Stimulated activated naive CD8-positive, alpha-beta T cell treated with anti-CD3 and anti-CD28 coated beads, Interleukin-15, amount 100 ng/mL, for 72 hours (primary cell): ENCODE measurements at regions not wholly inside any gene's neighbourhood (a gene's known extent, or its start where the extent isn't known, plus 50 kb on each side); places are given as distances from the start of the nearest gene placed in this dataset.
"Not testable (repeated sequence)": the region's sequence is repeated elsewhere in the genome, so short reads cannot be mapped to it uniquely, and the experiment has no call there.

Source experiments
- ATAC-seq: fragments of 150-1000 bp; cut with Tn5 transposase; 2 replicates; pipeline ENCODE4 v1.10.0; 2021; ENCODE audit warnings: mild to moderate bottlenecking, moderate library complexity
- DNase-seq, 2 donors: peaks; one replicate each; pipeline ENCODE4 v3.0.0; 2021 to 2022
- H3K27ac Mint-ChIP-seq, 2 donors: one replicate each; pipeline ENCODE4 v1.8.0; 2022; ENCODE audit warnings: mild to moderate bottlenecking in 2 of 2, mixed read lengths in 2 of 2, moderate library complexity in 2 of 2
- H3K27me3 Mint-ChIP-seq: one replicate; pipeline ENCODE4 v1.8.0; 2022; ENCODE audit warnings: mixed read lengths
- H3K4me1 Mint-ChIP-seq: one replicate; pipeline ENCODE4 v1.8.0; 2022; ENCODE audit warnings: mild to moderate bottlenecking, mixed read lengths
- H3K4me3 Mint-ChIP-seq, 2 donors: one replicate each; pipeline ENCODE4 v1.8.0; 2022; ENCODE audit warnings: mild to moderate bottlenecking in 2 of 2, mixed read lengths in 2 of 2, moderate library complexity in 1 of 2
- H3K9me3 Mint-ChIP-seq, 2 donors: one replicate each; pipeline ENCODE4 v1.8.0; 2022; ENCODE audit warnings: mixed read lengths in 2 of 2

GRCh38 chr3:126292318-126293070 is 64.7 kb downstream of the KLF15 start:
- ATAC-seq = no peak
- H3K4me1 Mint-ChIP-seq = peaks cover 8% of the 10 kb centered on the region
- no peak overlapping the region for H3K27ac Mint-ChIP-seq
- no peaks in the 10 kb centered on the region for H3K9me3 Mint-ChIP-seq
- H3K27me3 Mint-ChIP-seq = peaks cover 49% of the 10 kb centered on the region
- no peak overlapping the region for H3K4me3 Mint-ChIP-seq
- no peak for DNase-seq

GRCh38 chr3:126291537-126291936 is 65.7 kb downstream of the KLF15 start:
- ATAC-seq = no peak
- H3K4me3 Mint-ChIP-seq = no peak overlapping the region
- H3K27ac Mint-ChIP-seq = no peak overlapping the region
- H3K9me3 Mint-ChIP-seq = no peaks in the 10 kb centered on the region
- DNase-seq = no peak
- peaks cover 56% of the 10 kb centered on the region for H3K27me3 Mint-ChIP-seq
- H3K4me1 Mint-ChIP-seq = peaks cover 12% of the 10 kb centered on the region

GRCh38 chr3:126291061-126291460 is 66.1 kb downstream of the KLF15 start:
- no peak for DNase-seq
- Mint-ChIP-seq H3K9me3 (no peaks in the 10 kb centered on the region), H3K27ac (peak overlapping the region in 1 of 2 donors; percentile 36), H3K4me1 (peaks cover 12% of the 10 kb centered on the region), H3K4me3 (no peak overlapping the region), H3K27me3 (peaks cover 61% of the 10 kb centered on the region)
- ATAC-seq = no peak

GRCh38 chr3:126290325-126290724 is 66.9 kb downstream of the KLF15 start:
- Mint-ChIP-seq H3K4me3 (no peak overlapping the region), H3K27ac (no peak overlapping the region), H3K27me3 (peaks cover 66% of the 10 kb centered on the region), H3K9me3 (no peaks in the 10 kb centered on the region), H3K4me1 (peaks cover 12% of the 10 kb centered on the region)
- ATAC-seq (no peak), DNase-seq (no peak)

- H3K4me3 Mint-ChIP-seq = no peak overlapping the region
- H3K27me3 Mint-ChIP-seq = peaks cover 66% of the 10 kb centered on the region
- peaks cover 12% of the 10 kb centered on the region for H3K4me1 Mint-ChIP-seq
- no peak overlapping the region for H3K27ac Mint-ChIP-seq
- H3K9me3 Mint-ChIP-seq = no peaks in the 10 kb centered on the region
- no peak for ATAC-seq
- no peak for DNase-seq
These were observed 68.1 kb downstream of the KLF15 start for GRCh38 chr3:126289096-126289495.

DNA sequence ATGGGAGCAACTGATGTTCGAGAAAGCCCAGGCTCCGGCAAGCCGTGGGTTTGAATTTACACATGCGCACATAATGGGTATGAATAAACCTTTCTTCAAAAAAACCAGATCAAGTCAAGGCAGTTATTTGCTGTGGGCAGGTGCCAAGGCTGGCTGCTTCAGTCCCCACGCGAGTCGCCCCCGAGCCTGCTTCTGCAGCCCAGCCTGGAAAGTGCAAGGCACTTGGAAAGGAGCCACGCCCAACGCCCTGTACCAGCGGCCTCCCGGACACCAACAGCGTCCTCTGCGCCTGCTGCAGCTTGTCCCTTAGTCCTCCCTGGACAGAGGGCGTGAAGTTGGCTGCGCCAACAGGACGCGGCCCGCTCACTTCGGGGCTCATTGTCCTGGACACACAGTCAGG is 68.9 kb downstream of the KLF15 start:
- ATAC-seq = no peak
- peaks cover 66% of the 10 kb centered on the region for H3K27me3 Mint-ChIP-seq
- H3K27ac Mint-ChIP-seq = no peak overlapping the region
- H3K4me1 Mint-ChIP-seq = peaks cover 12% of the 10 kb centered on the region
- DNase-seq = no peak
- no peak overlapping the region for H3K4me3 Mint-ChIP-seq
- no peaks in the 10 kb centered on the region for H3K9me3 Mint-ChIP-seq

GRCh38 chr3:126287536-126288241 is 69.5 kb downstream of the KLF15 start:
- ATAC-seq (no peak), DNase-seq (no peak)
- Mint-ChIP-seq H3K27me3 (peaks cover 70% of the 10 kb centered on the region), H3K9me3 (no peaks in the 10 kb centered on the region), H3K4me1 (peaks cover 12% of the 10 kb centered on the region), H3K27ac (no peak overlapping the region), H3K4me3 (peak overlapping the region; percentile 19 to 55)

DNA sequence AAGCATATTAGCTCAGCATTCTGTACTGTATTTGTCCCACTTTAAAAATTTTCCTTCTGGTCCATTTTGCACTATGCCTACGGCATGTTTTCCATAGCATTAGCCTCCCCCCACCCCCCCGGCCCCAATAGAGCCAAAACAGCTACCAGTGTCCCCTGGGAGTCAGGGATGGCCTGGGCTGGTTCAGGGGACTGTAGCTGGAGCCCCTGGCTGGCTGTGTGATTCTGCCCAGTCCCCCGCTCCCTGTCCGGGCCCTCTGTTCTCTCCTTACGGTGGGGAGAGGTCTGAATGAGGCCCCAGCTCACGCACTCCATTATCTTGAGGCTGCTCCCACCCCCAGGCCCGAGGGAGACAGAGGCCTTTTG is 70.1 kb downstream of the KLF15 start:
- no peak for DNase-seq
- no peak for ATAC-seq
- Mint-ChIP-seq H3K4me3 (peak overlapping the region in 1 of 2 donors; percentile 13), H3K27me3 (peaks cover 70% of the 10 kb centered on the region), H3K9me3 (no peaks in the 10 kb centered on the region), H3K4me1 (peaks cover 12% of the 10 kb centered on the region), H3K27ac (no peak overlapping the region)

GRCh38 chr3:126285369-126285768 is 71.8 kb downstream of the KLF15 start:
- Mint-ChIP-seq H3K27ac (no peak overlapping the region), H3K27me3 (peaks cover 62% of the 10 kb centered on the region), H3K4me1 (peaks cover 12% of the 10 kb centered on the region), H3K9me3 (no peaks in the 10 kb centered on the region), H3K4me3 (no peak overlapping the region)
- no peak for DNase-seq
- ATAC-seq = no peak

- H3K27me3 Mint-ChIP-seq = peaks cover 52% of the 10 kb centered on the region
- ATAC-seq = peak; percentile 61
- H3K4me3 Mint-ChIP-seq = no peak overlapping the region
- H3K9me3 Mint-ChIP-seq = no peaks in the 10 kb centered on the region
- peaks cover 12% of the 10 kb centered on the region for H3K4me1 Mint-ChIP-seq
- no peak for DNase-seq
- no peak overlapping the region for H3K27ac Mint-ChIP-seq
These were observed 72.8 kb downstream of the KLF15 start for GRCh38 chr3:126284258-126284904.

GRCh38 chr3:126283651-126284050 is 73.6 kb downstream of the KLF15 start:
- ATAC-seq, DNase-seq, H3K27ac Mint-ChIP-seq, H3K9me3 Mint-ChIP-seq, H3K4me3 Mint-ChIP-seq: not testable (repeated sequence)
- H3K27me3 Mint-ChIP-seq = peaks cover 49% of the 10 kb centered on the region
- H3K4me1 Mint-ChIP-seq = peaks cover 12% of the 10 kb centered on the region

GRCh38 chr3:126279853-126280252 is 77.4 kb downstream of the KLF15 start:
- H3K27ac Mint-ChIP-seq = no peak overlapping the region
- H3K9me3 Mint-ChIP-seq = no peaks in the 10 kb centered on the region
- H3K27me3 Mint-ChIP-seq = peaks cover 52% of the 10 kb centered on the region
- no peak for DNase-seq
- H3K4me3 Mint-ChIP-seq = no peak overlapping the region
- no peaks in the 10 kb centered on the region for H3K4me1 Mint-ChIP-seq
- ATAC-seq = no peak

DNA sequence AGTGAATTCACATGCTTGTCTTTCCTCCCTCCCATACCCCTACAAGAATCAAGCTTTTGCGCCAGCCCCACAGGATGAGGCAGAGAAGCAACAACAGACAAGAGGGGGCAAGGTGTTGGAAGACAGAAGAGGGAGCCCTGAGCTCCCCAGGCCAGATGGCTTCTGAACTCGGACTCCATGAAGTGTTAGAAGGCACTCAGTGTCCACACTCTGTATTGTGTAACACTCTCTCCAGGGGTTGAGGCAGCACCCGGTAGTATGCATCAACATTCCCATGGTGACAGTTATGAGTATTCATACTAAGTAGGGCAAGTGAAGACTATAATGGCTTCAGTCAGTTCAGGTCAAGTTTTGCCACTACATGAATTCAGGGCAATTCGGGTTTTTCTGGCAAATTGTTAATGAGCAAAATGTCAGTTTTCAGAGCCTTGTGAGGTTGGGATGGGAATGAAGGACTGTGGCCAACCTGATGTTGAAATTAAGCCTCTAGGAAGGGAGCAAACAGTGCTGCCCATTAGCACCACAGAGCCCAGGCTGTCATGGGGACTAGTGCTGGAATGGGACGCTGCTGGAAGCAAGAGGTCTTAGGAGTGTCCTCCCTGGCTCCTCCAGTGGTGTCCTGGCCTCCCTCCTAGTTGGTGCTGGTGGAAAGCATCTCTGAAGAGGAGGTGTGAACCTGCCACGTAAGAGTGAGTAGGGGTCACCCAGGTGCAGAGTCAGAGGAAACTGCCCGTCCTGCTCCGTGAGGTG is 79.4 kb downstream of the KLF15 start:
- DNase-seq (no peak), ATAC-seq (no peak)
- no peak overlapping the region for H3K27ac Mint-ChIP-seq
- H3K27me3 Mint-ChIP-seq = peaks cover 70% of the 10 kb centered on the region
- H3K9me3 Mint-ChIP-seq = no peaks in the 10 kb centered on the region
- no peaks in the 10 kb centered on the region for H3K4me1 Mint-ChIP-seq
- H3K4me3 Mint-ChIP-seq = no peak overlapping the region

- H3K9me3 Mint-ChIP-seq = no peaks in the 10 kb centered on the region
- peaks cover 65% of the 10 kb centered on the region for H3K27me3 Mint-ChIP-seq
- DNase-seq (no peak), ATAC-seq (no peak)
- H3K4me1 Mint-ChIP-seq = no peaks in the 10 kb centered on the region
- H3K4me3 Mint-ChIP-seq = no peak overlapping the region
- H3K27ac Mint-ChIP-seq = no peak overlapping the region
These were observed 81.6 kb downstream of the KLF15 start for GRCh38 chr3:126275620-126275904.

DNA sequence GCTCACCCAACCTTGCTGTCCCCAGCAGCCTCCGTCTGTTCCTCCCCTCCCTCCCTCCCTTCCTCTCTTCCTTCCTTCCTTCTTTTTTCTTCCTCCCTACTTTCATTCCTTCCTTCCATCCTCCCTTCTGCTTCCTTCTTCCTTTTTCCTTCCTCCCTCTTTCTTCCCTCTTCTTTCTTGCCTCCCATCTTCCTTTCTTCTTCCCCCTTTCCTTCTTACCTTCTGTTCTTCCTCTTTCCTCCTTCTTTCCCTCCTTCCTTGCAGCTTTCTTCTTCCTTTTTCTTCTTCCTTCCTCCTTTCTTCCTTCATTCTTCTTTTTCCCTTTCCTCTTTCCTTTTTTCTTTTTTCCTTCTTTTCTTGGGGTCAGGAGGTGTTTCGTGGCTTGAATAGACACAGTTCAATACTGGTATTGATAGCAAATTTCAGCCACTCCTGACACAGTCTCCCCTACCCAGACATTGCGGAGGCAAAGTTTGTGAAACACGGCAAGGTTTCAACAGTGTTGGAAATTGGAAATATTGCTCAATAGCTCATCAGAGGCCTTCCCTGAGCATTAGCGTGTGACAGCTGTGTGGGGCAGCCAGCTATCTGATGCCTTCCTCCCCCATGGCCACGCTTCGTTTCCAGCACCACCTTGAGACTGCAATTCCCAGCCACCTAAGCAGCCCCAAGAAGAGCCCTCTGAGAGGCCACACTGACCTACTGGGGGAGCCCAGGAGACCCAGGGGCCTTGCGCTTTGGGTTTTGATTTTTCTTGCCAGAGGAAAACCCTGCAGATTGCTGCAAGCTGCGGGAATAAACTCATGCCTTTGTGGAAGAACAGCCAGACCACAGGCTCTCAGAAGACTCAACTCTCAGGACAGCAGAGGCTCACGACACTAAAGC is 82.2 kb downstream of the KLF15 start:
- Mint-ChIP-seq H3K4me3 (no peak overlapping the region), H3K4me1 (no peaks in the 10 kb centered on the region), H3K27me3 (peaks cover 65% of the 10 kb centered on the region), H3K27ac (no peak overlapping the region), H3K9me3 (no peaks in the 10 kb centered on the region)
- no peak for ATAC-seq
- DNase-seq = no peak
